ENCODE measurements at regions not wholly inside any gene's neighbourhood (a gene's known extent, or its start where the extent isn't known, plus 50 kb on each side); places are given as distances from the start of the nearest gene placed in this dataset.

DNA sequence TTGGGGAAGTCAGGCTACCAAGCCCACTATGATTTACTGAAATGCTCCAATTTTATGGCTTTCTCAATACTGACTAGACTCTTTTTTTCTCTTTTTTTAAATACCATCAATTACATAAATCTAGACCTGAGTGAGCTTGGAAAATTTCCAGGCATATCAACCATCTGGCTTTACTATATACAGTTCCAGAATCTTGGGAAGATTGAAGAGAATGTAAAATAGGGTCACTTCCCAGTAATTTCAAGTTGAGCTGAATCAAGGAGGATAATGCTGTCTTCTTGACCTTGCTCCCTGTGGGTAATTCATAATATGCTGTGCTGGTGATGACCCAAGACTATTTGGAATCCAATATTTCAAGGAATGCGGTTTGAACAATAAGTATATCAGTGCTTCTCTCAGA, 108.1 kb downstream of the MAP3K21 start:
- no peak for DNase-seq (ENCODE audit: low read depth)
- TF ChIP-seq CTCF (conservative IDR thresholded peaks at IDR 0.05; ENCODE audit: low read depth, low read length) = no peak
- no peak overlapping the region for H3K4me3 ChIP-seq (ENCODE audit: low read depth, low read length)

- no peak overlapping the region for H3K4me3 ChIP-seq (ENCODE audit: low read depth, low read length)
- DNase-seq (ENCODE audit: low read depth) = no peak
Measured at GRCh38 chr1:233439721-233440120, 112.2 kb downstream of the MAP3K21 start.

DNA sequence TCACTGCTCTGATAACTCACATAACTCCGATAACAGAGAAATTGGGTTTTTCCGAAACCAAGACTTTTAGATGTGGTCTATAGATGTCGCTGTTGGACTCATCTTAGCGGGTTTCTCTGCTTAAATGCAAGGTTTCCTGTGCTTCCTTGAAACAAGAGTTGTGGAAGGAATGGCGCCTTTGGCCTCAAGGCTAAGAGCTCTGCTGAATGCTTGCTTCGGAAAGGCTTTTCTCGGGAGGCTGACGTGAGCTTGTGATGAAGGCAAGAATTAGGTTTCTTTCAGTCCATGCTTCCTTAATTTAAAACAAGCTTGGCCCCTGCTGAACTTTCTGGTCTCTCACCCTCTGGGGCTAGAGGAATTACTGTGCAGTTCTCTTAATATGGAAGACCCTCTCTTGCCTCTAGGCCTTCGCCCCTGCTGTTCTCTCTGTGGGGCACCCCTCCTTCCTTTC, 113.5 kb downstream of the MAP3K21 start:
- no peak for DNase-seq (ENCODE audit: low read depth)
- H3K4me3 ChIP-seq (ENCODE audit: low read depth, low read length) = no peak overlapping the region
- peak; percentile 81 for TF ChIP-seq CTCF (conservative IDR thresholded peaks at IDR 0.05; ENCODE audit: low read depth, low read length)

More at GRCh38 chr1:233439721-233440120, 112.2 kb downstream of the MAP3K21 start:
- TF ChIP-seq CTCF (conservative IDR thresholded peaks at IDR 0.05; ENCODE audit: low read depth, low read length) = no peak

- no peak overlapping the region for H3K4me3 ChIP-seq (ENCODE audit: low read depth, low read length)
- TF ChIP-seq CTCF (conservative IDR thresholded peaks at IDR 0.05; ENCODE audit: low read depth, low read length) = no peak
- DNase-seq (ENCODE audit: low read depth) = no peak
Measured at GRCh38 chr1:233442026-233442780, 114.7 kb downstream of the MAP3K21 start.

DNA sequence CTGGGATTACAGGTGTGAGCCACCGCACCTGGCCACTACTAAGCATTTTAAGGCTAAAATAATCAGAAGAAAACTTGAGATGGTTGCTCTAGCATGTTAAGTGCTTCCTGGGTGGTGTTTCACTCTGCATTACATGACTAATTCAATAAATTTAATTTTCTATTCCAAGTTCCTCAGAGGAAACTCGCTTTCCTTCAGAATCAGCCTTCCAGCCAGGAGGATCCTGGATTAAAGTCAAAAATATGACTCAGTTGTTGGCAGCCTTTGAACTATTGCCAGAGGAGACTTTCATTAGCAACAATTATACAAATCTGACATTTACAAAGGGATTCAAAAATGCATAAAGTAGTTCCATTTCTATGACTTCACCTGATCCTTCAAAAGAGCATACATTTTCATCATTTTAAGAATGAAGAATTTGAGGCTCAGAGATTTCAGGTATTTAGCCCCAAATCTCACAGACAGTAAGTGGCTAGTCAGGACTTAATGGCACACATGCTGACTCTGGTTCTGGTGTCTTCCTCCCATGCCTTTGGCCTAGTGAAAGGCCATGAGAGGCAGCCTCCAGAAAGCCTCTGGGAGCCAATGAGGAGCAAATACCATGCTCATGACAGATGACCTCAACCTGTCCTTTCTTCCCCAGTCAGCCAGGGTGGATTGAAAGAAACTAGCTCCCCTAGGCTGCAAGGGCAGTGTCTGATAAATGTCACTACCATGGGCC, 115.7 kb downstream of the MAP3K21 start:
- TF ChIP-seq CTCF (conservative IDR thresholded peaks at IDR 0.05; ENCODE audit: low read depth, low read length) = no peak
- no peak for DNase-seq (ENCODE audit: low read depth)
- H3K4me3 ChIP-seq (ENCODE audit: low read depth, low read length) = no peak overlapping the region

DNA sequence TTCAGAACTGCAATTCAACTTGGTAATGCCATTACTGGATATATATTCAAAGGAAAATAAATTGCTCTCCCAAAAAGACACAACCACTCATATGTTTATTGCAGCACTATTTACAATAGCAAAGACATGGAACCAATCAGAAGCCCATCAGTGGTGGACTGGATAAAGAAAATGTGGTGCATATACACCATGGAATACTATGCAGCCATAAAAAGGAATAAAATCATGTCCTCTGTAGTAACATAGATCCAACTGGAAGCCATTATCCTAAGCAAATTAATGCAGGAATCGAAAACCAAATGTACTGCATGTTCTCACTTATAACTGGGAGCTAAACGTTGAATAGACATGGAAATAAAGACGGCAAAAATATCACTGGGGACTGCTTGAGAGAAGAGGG, 117.0 kb downstream of the MAP3K21 start:
- no peak overlapping the region for H3K4me3 ChIP-seq (ENCODE audit: low read depth, low read length)
- TF ChIP-seq CTCF (conservative IDR thresholded peaks at IDR 0.05; ENCODE audit: low read depth, low read length) = no peak
- DNase-seq (ENCODE audit: low read depth) = no peak

Data from epithelial cell of proximal tubule (primary cell).